ENCODE measurements at regions not wholly inside any gene's neighbourhood (a gene's known extent, or its start where the extent isn't known, plus 50 kb on each side); places are given as distances from the start of the nearest gene placed in this dataset.

GRCh38 chr2:204317640-204318039 is 227.6 kb upstream of the PARD3B start:
- DNase-seq (ENCODE audit: low read depth in 1 of 2, low spot score in 1 of 2), result no peak

DNA sequence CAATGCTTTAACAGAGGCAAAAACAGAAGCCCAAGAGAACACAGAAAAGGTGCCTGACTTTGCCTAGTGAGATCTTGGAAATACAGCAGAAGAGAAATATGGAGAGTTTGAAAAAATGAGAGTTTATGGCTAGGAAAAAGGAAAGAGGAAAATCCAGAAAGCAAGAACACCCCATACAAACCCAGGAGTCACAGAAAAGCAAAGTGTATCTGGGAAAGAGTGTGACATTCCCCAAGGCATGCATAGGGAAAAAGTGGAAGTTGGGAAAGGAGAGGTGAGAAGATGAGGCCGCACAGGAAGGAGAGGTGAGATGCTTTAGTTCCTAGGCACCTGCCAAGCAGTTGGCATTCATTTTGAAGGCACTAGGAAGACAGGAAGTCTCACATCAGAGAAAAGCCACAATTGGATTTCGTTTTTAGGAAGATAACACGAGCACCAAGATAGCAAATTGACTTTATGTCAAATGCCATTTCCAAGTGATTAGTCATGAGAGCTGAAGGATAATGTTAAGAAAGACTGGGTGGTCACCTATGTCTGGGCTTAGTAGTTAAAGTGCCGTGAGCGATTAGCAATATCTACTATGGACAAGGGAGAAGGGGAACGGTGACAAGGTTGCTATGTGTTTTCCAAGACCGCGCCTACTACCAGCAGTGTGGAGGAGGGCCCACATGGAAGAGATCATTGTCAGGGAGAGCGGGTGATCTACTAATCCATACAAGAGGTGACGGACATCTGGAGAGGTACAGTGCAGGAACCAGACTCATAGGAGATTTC is 224.1 kb upstream of the PARD3B start:
- DNase-seq (ENCODE audit: low read depth in 1 of 2, low spot score in 1 of 2), result no peak

- no peak for DNase-seq (ENCODE audit: low read depth in 1 of 2, low spot score in 1 of 2)
These were observed 223.1 kb upstream of the PARD3B start for GRCh38 chr2:204321910-204322751.

DNA sequence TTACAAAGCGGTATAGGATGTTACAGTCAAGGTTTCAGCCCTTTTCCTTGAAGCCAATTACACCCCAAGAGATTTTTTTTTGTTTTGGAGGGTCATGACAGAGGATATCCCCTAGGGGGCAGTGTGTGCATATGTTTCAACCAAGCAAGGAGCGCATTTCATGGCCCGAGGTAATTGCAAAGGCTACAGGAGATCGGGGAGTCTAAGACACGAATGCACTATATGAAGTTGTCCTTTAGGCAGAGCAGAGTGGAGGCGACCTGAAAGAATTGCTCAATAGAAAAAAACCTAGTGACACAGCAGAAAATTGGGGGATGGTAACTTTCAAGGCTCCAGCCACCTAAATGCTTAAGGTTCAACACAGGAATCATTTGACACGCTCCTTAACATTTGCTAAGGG is 219.8 kb upstream of the PARD3B start:
- peak; percentile 10 to 18 for DNase-seq (ENCODE audit: low read depth in 1 of 2, low spot score in 1 of 2)

DNA sequence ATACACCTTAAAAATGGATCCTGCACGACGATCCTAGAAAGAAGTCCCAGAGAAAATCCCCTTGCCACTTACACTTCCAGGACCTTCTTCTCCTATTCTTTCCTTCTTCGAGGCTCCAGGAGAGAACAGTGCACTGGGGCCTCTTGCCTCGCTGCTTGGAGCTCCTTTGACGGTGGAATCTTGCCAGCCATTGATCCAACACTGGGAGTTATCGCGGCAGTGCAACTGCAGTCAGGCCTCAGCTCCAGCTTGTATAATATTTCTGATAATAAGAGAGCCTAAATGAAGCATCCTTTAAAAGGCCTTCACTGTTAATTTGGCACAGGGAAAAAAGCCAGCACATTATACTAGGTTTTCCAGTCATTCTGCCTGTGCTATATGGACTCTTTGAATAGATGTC is 216.9 kb upstream of the PARD3B start:
- DNase-seq (ENCODE audit: low read depth in 1 of 2, low spot score in 1 of 2), result no peak

DNA sequence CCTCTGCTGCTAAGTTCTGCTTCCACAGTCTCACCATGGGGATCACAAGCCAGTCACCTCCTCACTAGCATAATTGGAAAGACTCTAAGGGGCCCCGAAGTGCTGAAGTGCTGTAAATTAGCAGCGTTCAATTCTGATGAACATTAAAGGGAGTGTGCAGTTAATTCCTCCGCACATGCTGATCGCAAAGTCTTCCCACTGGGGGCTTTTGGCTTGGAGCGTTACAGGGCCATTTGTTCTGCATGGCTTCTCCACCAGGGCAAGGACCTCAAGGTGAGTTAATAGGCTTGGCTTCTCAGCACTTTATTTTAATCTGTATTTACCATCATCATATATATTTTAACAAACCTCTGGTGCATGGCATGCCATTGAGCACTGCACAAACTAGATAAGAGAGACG is 216.3 kb upstream of the PARD3B start:
- DNase-seq (ENCODE audit: low read depth in 1 of 2, low spot score in 1 of 2), result no peak

DNA sequence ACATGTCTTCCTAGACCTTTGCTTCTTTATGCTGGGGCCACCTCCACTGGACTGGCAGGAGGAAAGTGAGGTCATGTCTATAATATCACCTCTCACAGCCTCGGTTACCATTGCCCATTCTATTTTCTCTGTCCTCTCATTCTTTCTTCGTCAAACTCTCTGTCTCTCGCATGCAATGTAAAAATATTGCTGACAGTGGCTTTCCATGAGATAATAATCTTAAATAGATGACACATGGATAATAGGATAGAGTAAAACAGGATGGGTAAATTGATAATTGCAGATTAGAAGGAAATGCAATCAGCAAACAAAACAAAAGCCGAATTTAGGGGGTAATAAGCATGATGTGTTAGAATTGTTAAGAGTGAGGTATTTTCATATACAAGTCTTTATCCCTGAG is 215.7 kb upstream of the PARD3B start:
- DNase-seq (ENCODE audit: low read depth in 1 of 2, low spot score in 1 of 2), result no peak

- DNase-seq (ENCODE audit: low read depth in 1 of 2, low spot score in 1 of 2), result no peak
These were observed 214.1 kb upstream of the PARD3B start for GRCh38 chr2:204331180-204331579.

DNA sequence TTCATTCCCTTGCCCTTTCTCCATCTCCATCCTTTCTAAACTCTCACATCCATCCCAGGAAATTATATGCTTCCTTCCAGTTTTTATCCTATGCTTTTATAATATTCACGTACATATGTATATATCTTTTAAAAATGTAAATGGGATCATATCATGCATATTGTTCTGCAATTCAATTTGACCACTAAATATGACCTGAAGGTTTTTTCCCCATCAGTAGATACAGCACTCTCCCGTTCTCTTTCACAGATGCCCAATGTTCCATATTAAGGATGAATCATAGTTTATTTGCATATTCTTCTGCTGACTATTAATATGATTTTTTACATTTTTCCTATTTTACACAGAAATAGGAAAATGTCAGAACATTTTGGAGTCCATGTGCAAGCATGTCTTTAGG is 213.3 kb upstream of the PARD3B start:
- DNase-seq (ENCODE audit: low read depth in 1 of 2, low spot score in 1 of 2), result no peak

- DNase-seq (ENCODE audit: low read depth in 1 of 2, low spot score in 1 of 2), result no peak
These were observed 212.6 kb upstream of the PARD3B start for GRCh38 chr2:204332706-204333105.

- DNase-seq (ENCODE audit: low read depth in 1 of 2, low spot score in 1 of 2), result no peak
These were observed 211.4 kb upstream of the PARD3B start for GRCh38 chr2:204333861-204334260.

DNA sequence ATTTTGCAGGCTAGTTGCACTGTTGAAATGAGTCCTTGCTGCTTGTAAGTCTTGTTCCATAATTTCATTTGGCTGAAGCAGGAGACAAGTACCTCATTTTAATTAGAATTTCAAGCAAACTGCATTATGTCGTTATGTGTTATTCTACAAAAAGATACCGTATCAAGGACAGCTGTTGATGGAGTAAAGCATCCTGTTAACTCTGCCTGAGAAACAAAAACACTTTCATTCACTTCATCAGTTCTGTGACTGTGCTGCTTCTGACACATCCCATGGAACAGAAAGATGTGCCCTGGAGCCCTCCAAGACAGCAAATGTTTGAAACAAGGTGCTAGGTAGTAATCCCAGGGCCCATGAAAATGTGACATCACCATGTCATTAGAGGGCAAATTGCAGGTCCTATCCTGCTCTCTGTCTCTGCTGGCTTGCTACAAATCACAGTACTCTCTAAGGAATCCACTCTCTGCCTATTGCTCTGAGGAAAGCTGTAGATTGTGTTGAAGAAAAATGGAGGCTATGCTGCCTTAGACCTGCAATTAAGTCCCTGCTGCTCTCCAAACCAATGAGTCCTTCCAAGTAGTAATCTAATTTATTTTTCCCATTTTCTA is 209.7 kb upstream of the PARD3B start:
- no peak for DNase-seq (ENCODE audit: low read depth in 1 of 2, low spot score in 1 of 2)

GRCh38 chr2:204336153-204336744 is 209.0 kb upstream of the PARD3B start:
- no peak for DNase-seq (ENCODE audit: low read depth in 1 of 2, low spot score in 1 of 2)

- no peak for DNase-seq (ENCODE audit: low read depth in 1 of 2, low spot score in 1 of 2)
These were observed 207.6 kb upstream of the PARD3B start for GRCh38 chr2:204337638-204338037.

DNA sequence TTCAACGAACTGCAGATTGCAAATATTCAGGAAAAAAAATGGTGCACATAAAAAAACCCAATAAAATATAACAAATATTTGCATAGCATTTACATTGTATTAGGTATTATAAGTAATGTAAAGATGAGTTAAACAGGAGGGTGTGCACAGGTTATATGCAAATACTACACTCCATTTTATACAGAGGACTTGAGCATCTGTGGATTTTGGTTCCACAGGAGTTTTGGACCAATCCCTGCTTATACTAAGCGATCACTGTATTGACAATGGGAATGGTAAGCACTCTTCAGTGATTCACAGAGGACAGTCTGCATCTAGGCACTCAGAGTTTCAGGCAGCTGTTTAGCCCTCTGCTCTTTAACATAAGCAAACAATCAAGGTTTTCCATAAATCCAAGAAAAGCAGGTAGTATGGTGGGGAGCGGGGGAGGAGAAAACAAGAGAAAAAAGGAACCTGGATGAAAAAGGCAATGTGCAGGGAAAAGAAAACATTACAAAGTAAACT is 206.0 kb upstream of the PARD3B start:
- no peak for DNase-seq (ENCODE audit: low read depth in 1 of 2, low spot score in 1 of 2)

DNA sequence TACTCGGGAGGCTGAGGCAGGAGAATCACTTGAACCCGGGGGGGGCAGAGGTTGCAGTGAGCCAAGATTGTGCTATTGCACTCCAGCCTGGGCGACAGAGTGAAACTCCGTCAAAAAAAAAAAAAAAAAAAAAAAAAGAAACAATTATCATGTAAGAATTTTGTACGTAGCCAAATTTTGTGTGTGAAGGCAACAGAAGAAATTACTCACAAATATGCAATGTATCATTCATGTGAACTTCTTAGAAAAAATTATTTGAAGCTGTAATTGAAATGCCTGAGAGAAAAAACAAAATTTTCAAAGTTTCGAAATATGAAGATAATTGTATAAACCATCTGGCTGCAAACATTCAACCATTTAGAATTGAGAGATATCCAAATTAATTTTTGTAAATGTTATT is 204.8 kb upstream of the PARD3B start:
- no peak for DNase-seq (ENCODE audit: low read depth in 1 of 2, low spot score in 1 of 2)

DNA sequence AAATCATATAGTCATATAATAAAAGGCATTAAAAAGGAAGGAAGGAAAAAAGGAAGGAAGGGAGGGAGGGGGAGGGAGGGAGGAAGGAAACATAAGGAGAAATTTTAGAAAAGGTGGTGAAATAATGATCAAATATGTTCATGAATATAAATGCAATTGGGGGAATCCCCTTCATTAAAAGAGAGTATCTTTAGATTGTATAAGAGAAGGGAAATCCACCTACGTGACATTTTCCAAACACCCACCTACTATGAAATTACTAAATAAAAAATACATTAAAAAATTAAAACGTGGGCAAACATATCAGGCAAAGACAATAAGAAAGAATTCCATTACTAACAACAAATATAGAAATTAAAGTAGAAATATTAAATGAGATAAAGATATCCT is 203.4 kb upstream of the PARD3B start:
- DNase-seq (ENCODE audit: low read depth in 1 of 2, low spot score in 1 of 2), result no peak

GRCh38 chr2:204343685-204344084 is 201.6 kb upstream of the PARD3B start:
- DNase-seq (ENCODE audit: low read depth in 1 of 2, low spot score in 1 of 2), result no peak

DNA sequence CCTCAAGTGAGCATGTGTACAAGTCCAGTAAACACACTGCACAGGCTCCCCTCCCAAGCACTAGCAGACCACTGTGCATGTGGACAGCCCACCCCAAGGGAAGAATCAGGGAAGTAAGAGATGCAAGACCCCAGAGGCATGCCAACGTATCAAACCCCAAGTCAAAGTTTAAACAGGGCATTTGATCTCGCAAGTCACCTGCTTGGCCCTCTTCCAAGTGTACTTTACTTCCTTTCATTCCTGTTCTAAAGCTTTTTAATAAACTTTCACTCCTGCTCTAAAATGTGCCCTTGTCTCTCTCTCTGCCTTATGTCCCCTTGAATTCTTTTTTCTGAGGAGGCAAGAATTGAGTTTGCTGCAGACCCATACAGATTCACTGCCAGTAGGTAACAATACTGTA is 201.2 kb upstream of the PARD3B start:
- DNase-seq (ENCODE audit: low read depth in 1 of 2, low spot score in 1 of 2), result no peak

- no peak for DNase-seq (ENCODE audit: low read depth in 1 of 2, low spot score in 1 of 2)
These were observed 198.4 kb upstream of the PARD3B start for GRCh38 chr2:204346906-204347305.

DNA sequence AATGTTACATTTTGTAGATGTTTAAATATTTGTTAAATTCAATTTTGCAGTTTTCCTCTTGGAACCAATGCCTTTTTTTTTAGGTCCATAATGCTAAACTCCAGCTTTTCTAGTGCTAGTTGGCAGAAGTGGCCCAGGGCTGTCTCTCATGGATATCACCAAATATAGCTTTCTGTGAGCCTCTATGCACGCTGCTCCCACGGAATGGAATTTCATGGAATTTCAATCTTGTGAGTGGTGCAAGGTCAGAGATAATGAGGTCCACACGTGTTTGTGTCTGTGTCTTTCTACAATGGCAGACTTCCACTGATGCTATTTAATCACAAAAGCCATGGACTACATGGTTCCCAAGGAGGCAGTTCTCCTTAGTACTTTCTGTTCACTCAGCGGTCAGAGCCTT is 191.5 kb upstream of the PARD3B start:
- no peak for DNase-seq (ENCODE audit: low read depth in 1 of 2, low spot score in 1 of 2)

- no peak for DNase-seq (ENCODE audit: low read depth in 1 of 2, low spot score in 1 of 2)
These were observed 190.8 kb upstream of the PARD3B start for GRCh38 chr2:204354442-204354856.

All from stimulated activated CD4-positive, alpha-beta T cell treated with anti-CD3 and anti-CD28 coated beads, Interleukin-15, amount 100 ng/mL, for 1 hour (primary cell).